H9 (cell line): ENCODE measurements at regions not wholly inside any gene's neighbourhood (a gene's known extent, or its start where the extent isn't known, plus 50 kb on each side); places are given as distances from the start of the nearest gene placed in this dataset.

ENCODE experiments used
- DNase-seq: peaks from one replicate; pipeline ENCODE4 v3.0.0-alpha.2; 2017
- H2AFZ ChIP-seq: one replicate; pipeline ENCODE4 v1.6.1; 2013; ENCODE audit warnings: mild to moderate bottlenecking, low read length, control low read depth, moderate library complexity
- H2AK5ac ChIP-seq: 2 replicates; pipeline ENCODE4 v1.6.1; 2013; ENCODE audit warnings: low read length, control low read depth, mixed read lengths; ENCODE audit not compliant: insufficient read length
- H2BK120ac ChIP-seq: one replicate; pipeline ENCODE4 v1.6.1; 2013; ENCODE audit warnings: low read depth, mild to moderate bottlenecking, low read length, control low read depth, inconsistent platforms; ENCODE audit not compliant: poor library complexity, severe bottlenecking
- H2BK12ac ChIP-seq: 2 replicates; pipeline ENCODE4 v1.6.1; 2013; ENCODE audit warnings: low read length, control low read depth, mixed read lengths, low read depth; ENCODE audit not compliant: insufficient read length
- H2BK15ac ChIP-seq: 2 replicates; pipeline ENCODE4 v1.6.1; 2013; ENCODE audit warnings: low read depth, low read length, control low read depth
- H2BK20ac ChIP-seq: one replicate; pipeline ENCODE4 v1.6.1; 2013; ENCODE audit warnings: low read depth, mild to moderate bottlenecking, low read length, control low read depth, inconsistent platforms; ENCODE audit not compliant: poor library complexity, severe bottlenecking
- H2BK5ac ChIP-seq: 2 replicates; pipeline ENCODE4 v1.6.1; 2013; ENCODE audit warnings: low read length, control low read depth, mixed read lengths; ENCODE audit not compliant: insufficient read length
- H3K14ac ChIP-seq: 2 replicates; pipeline ENCODE4 v1.6.1; 2013; ENCODE audit warnings: low read length, control low read depth; ENCODE audit not compliant: insufficient read depth
- H3K18ac ChIP-seq: 2 replicates; pipeline ENCODE4 v1.6.1; 2013; ENCODE audit warnings: low read depth, mild to moderate bottlenecking, mixed read lengths, low read length, control low read depth; ENCODE audit not compliant: insufficient read length
- H3K23ac ChIP-seq: 2 replicates; pipeline ENCODE4 v1.6.1; 2013; ENCODE audit warnings: low read length, control low read depth, mixed read lengths, low read depth; ENCODE audit not compliant: insufficient read length
- H3K23me2 ChIP-seq: 2 replicates; pipeline ENCODE4 v1.6.1; 2013; ENCODE audit warnings: low read depth, mild to moderate bottlenecking, mixed read lengths, low read length, control low read depth; ENCODE audit not compliant: insufficient read length, poor library complexity, severe bottlenecking
- H3K27ac ChIP-seq: 2 replicates; pipeline ENCODE4 v1.5.1; 2013; ENCODE audit warnings: low read length, control low read depth, mixed read lengths, low read depth; ENCODE audit not compliant: insufficient read length
- H3K27me3 ChIP-seq: 2 replicates; pipeline ENCODE4 v1.6.1; 2013; ENCODE audit warnings: low read length, control low read depth, inconsistent platforms; ENCODE audit not compliant: insufficient read depth
- H3K4ac ChIP-seq: 2 replicates; pipeline ENCODE4 v1.6.1; 2013; ENCODE audit warnings: low read depth, mild to moderate bottlenecking, control low read depth, inconsistent platforms, low read length, moderate library complexity
- H3K4me1 ChIP-seq: 2 replicates; pipeline ENCODE4 v1.6.1; 2013; ENCODE audit warnings: low read length, control low read depth, inconsistent platforms; ENCODE audit not compliant: insufficient read depth
- H3K4me2 ChIP-seq: 2 replicates; pipeline ENCODE4 v1.6.1; 2013; ENCODE audit warnings: low read length, control low read depth, mixed read lengths; ENCODE audit not compliant: insufficient read length, insufficient read depth
- H3K56ac ChIP-seq: 2 replicates; pipeline ENCODE4 v1.6.1; 2013; ENCODE audit warnings: low read depth, mild to moderate bottlenecking, mixed read lengths, low read length, control low read depth; ENCODE audit not compliant: insufficient read length
- H3K79me1 ChIP-seq: 2 replicates; pipeline ENCODE4 v1.6.1; 2013; ENCODE audit warnings: low read depth, mild to moderate bottlenecking, moderate library complexity, low read length, control low read depth, inconsistent platforms; ENCODE audit not compliant: insufficient read depth, poor library complexity, severe bottlenecking
- H3K79me2 ChIP-seq: 2 replicates; pipeline ENCODE4 v1.6.1; 2013; ENCODE audit warnings: low read length, control low read depth, inconsistent platforms; ENCODE audit not compliant: insufficient read depth
- H3K9ac ChIP-seq: 2 replicates; pipeline ENCODE4 v1.6.1; 2013; ENCODE audit warnings: low read length, control low read depth, mixed read lengths; ENCODE audit not compliant: insufficient read length; ENCODE audit errors: extremely low read depth
- H3K9me3 ChIP-seq: one replicate; pipeline ENCODE4 v1.6.1; 2013; ENCODE audit warnings: low read depth, low read length, inconsistent platforms; ENCODE audit not compliant: control insufficient read depth
- H3T11ph ChIP-seq: one replicate; pipeline ENCODE4 v1.6.1; 2013; ENCODE audit warnings: mild to moderate bottlenecking, low read length, control low read depth, inconsistent platforms
- H4K20me1 ChIP-seq: one replicate; pipeline ENCODE4 v1.6.1; 2013; ENCODE audit not compliant: control insufficient read depth, insufficient read length, insufficient read depth
- H4K5ac ChIP-seq: 2 replicates; pipeline ENCODE4 v1.6.1; 2013; ENCODE audit warnings: low read depth, mild to moderate bottlenecking, mixed read lengths, low read length, control low read depth; ENCODE audit not compliant: insufficient read length
- H4K8ac ChIP-seq: replicated peaks from 2 replicates; pipeline ENCODE4 v1.6.1; 2013; ENCODE audit warnings: low read length, control low read depth, mixed read lengths, low read depth; ENCODE audit not compliant: insufficient read length
- H4K91ac ChIP-seq: 2 replicates; pipeline ENCODE4 v1.6.1; 2013; ENCODE audit warnings: low read depth, mild to moderate bottlenecking, moderate library complexity, mixed read lengths, low read length, control low read depth; ENCODE audit not compliant: insufficient read length
- H3K27ac Mint-ChIP-seq, 3 experiments: 2 replicates in 2 of 3; 3 replicates in 1 of 3; pipeline ENCODE4 v1.8.0; 2020 to 2021; ENCODE audit warnings: mixed read lengths in 3 of 3, mild to moderate bottlenecking in 1 of 3, moderate library complexity in 1 of 3
- H3K27me3 Mint-ChIP-seq: 2 replicates; pipeline ENCODE4 v1.8.0; 2021; ENCODE audit warnings: low read depth, mild to moderate bottlenecking, moderate library complexity, mixed read lengths
- H3K36me3 Mint-ChIP-seq, 3 experiments: 2 replicates in 2 of 3; 3 replicates in 1 of 3; pipeline ENCODE4 v1.8.0; 2020 to 2021; ENCODE audit warnings: low read depth in 3 of 3, mixed read lengths in 3 of 3; ENCODE audit not compliant: insufficient read depth in 1 of 3
- H3K4me1 Mint-ChIP-seq, 2 experiments: 2 replicates each; pipeline ENCODE4 v1.8.0; 2020; ENCODE audit warnings: mixed read lengths in 2 of 2
- H3K4me3 Mint-ChIP-seq, 2 experiments: 2 replicates in 1 of 2; 3 replicates in 1 of 2; pipeline ENCODE4 v1.8.0; 2020 to 2021; ENCODE audit warnings: mild to moderate bottlenecking in 2 of 2, mixed read lengths in 2 of 2, moderate library complexity in 1 of 2
- H3K9me3 Mint-ChIP-seq, 2 experiments: 2 replicates in 1 of 2; 3 replicates in 1 of 2; pipeline ENCODE4 v1.8.0; 2020; ENCODE audit warnings: mild to moderate bottlenecking in 2 of 2, mixed read lengths in 2 of 2, moderate library complexity in 1 of 2
- CTCF ChIP-seq: fragments of 200-600 bp; sonication (generic); conservative IDR thresholded peaks from 3 replicates; pipeline ENCODE4 v1.8.0; 2021; ENCODE audit warnings: antibody characterized with exemption, mild to moderate bottlenecking
- WGBS: extraction: QIAGEN DNeasy Blood & Tissue Kit; methylation state at CpG from one replicate; pipeline ENCODE4 v1.1.7; 2013; ENCODE audit warnings: missing lambda C conversion rate, low lambda C conversion rate, mixed read lengths; ENCODE audit not compliant: insufficient read length; ENCODE audit errors: extremely low coverage; 5-methylcytosine and 5-hydroxymethylcytosine counted together

GRCh38 chr2:216992056-216992675 lies 132.3 kb upstream of the TNP1 start:
- Histone ChIP-seq H3K9me3 (no peaks in the 10 kb centered on the region), H4K20me1 (no peaks in the 10 kb centered on the region), H3K14ac (no peak overlapping the region), H3K18ac (no peak overlapping the region), H2BK120ac (no peak overlapping the region), H4K91ac (no peak overlapping the region), H2BK5ac (no peak overlapping the region), H3K4me2 (no peak overlapping the region), H2BK12ac (no peak overlapping the region), H2BK15ac (no peak overlapping the region), H3K56ac (no peak overlapping the region), H3K79me2 (no peaks in the 10 kb centered on the region), H3K79me1 (no peaks in the 10 kb centered on the region), H3K23me2 (no peaks in the 10 kb centered on the region), H3T11ph (no peak overlapping the region), H3K27me3 (no peaks in the 10 kb centered on the region), H4K5ac (no peak overlapping the region), H2BK20ac (no peak overlapping the region), H3K23ac (no peak overlapping the region), H3K4ac (no peak overlapping the region), H3K9ac (no peak overlapping the region), H2AK5ac (no peak overlapping the region), H3K27ac (no peak overlapping the region), H2AFZ (no peak overlapping the region), H3K4me1 (no peaks in the 10 kb centered on the region), H4K8ac (no peak overlapping the region)
- Mint-ChIP-seq H3K27me3 (peaks cover 19% of the 10 kb centered on the region), H3K36me3 (no peaks in the 10 kb centered on the region), H3K4me1 (peaks cover 0 to 7% of the 10 kb centered on the region in 2 experiments; a peak in 2 of 4 replicates), H3K27ac (no peak overlapping the region), H3K9me3 (peaks cover 0 to 3% of the 10 kb centered on the region in 2 experiments; a peak in 1 of 5 replicates), H3K4me3 (no peak overlapping the region)
- no CpG with 5 or more reads among the region's 3 CpGs for WGBS
- DNase-seq, result no peak
- no peak for TF ChIP-seq CTCF
